HL-60 (cell line): ENCODE measurements at regions not wholly inside any gene's neighbourhood (a gene's known extent, or its start where the extent isn't known, plus 50 kb on each side); places are given as distances from the start of the nearest gene placed in this dataset.

Source experiments
- POLR2AphosphoS5 ChIP-seq: IDR thresholded peaks from 2 replicates; pipeline ENCODE4 v1.6.1; 2012; ENCODE audit warnings: low read depth
- TF ChIP-seq, protein P1 (sequence below): IDR thresholded peaks from one replicate; pipeline ENCODE4 v1.5.1; 2011; ENCODE audit warnings: low read length, control low read depth, inconsistent platforms; ENCODE audit not compliant: insufficient read depth

GRCh38 chrX:79082899-79083298 is 61.6 kb upstream of the GPR174 start:
- TF ChIP-seq POLR2AphosphoS5 = no peak
- TF ChIP-seq, protein P1, sequence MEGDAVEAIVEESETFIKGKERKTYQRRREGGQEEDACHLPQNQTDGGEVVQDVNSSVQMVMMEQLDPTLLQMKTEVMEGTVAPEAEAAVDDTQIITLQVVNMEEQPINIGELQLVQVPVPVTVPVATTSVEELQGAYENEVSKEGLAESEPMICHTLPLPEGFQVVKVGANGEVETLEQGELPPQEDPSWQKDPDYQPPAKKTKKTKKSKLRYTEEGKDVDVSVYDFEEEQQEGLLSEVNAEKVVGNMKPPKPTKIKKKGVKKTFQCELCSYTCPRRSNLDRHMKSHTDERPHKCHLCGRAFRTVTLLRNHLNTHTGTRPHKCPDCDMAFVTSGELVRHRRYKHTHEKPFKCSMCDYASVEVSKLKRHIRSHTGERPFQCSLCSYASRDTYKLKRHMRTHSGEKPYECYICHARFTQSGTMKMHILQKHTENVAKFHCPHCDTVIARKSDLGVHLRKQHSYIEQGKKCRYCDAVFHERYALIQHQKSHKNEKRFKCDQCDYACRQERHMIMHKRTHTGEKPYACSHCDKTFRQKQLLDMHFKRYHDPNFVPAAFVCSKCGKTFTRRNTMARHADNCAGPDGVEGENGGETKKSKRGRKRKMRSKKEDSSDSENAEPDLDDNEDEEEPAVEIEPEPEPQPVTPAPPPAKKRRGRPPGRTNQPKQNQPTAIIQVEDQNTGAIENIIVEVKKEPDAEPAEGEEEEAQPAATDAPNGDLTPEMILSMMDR = no peak
